ENCODE measurements at regions not wholly inside any gene's neighbourhood (a gene's known extent, or its start where the extent isn't known, plus 50 kb on each side); places are given as distances from the start of the nearest gene placed in this dataset.
"Not testable (repeated sequence)": the region's sequence is repeated elsewhere in the genome, so short reads cannot be mapped to it uniquely, and the experiment has no call there.

- CTCF ChIA-PET, result no interaction called here
- H3K36me3 Mint-ChIP-seq, result no peaks in the 10 kb centered on the region
- H3K4me1 ChIP-seq (ENCODE audit: insufficient read depth, low read length), result no peaks in the 10 kb centered on the region
- no peaks in the 10 kb centered on the region for H3K9me3 ChIP-seq (ENCODE audit: low read length)
- peaks cover 0 to 6% (median 0%) of the 10 kb centered on the region in 5 donors for H3K9me3 Mint-ChIP-seq
- no peak overlapping the region for H3K4me3 Mint-ChIP-seq
- POLR2A ChIA-PET, result no interaction called here
- no peaks in the 10 kb centered on the region for H3K4me1 Mint-ChIP-seq
- no peak for DNase-seq
- H3K4me3 ChIP-seq (ENCODE audit: low read length), result no peak overlapping the region
- peaks cover 0 to 3% of the 10 kb centered on the region in 2 donors for H3K27me3 Mint-ChIP-seq
- H3K27ac ChIP-seq (ENCODE audit: low read depth, low read length), result no peak overlapping the region
- no peaks in the 10 kb centered on the region for H3K36me3 ChIP-seq (ENCODE audit: insufficient read depth, low read length)
- no peak overlapping the region for H3K27ac Mint-ChIP-seq
- H3K27me3 ChIP-seq (ENCODE audit: insufficient read depth, low read length, poor library complexity, severe bottlenecking), result no peaks in the 10 kb centered on the region
Observed at GRCh38 chrX:112424166-112424565, 255.6 kb downstream of the LHFPL1 start.

GRCh38 chrX:112391313-112391712 lies 288.4 kb downstream of the LHFPL1 start:
- Mint-ChIP-seq H3K27ac (no peak overlapping the region), H3K4me1 (no peaks in the 10 kb centered on the region), H3K27me3 (peaks cover 0 to 1% of the 10 kb centered on the region in 2 donors), H3K4me3 (no peak overlapping the region), H3K9me3 (peaks cover 0 to 3% (median 0%) of the 10 kb centered on the region in 5 donors), H3K36me3 (no peaks in the 10 kb centered on the region)
- Histone ChIP-seq H3K27me3 (ENCODE audit: insufficient read depth, low read length, poor library complexity, severe bottlenecking) (no peaks in the 10 kb centered on the region), H3K9me3 (ENCODE audit: low read length) (no peaks in the 10 kb centered on the region), H3K36me3 (ENCODE audit: insufficient read depth, low read length) (no peaks in the 10 kb centered on the region), H3K4me1 (ENCODE audit: insufficient read depth, low read length) (no peaks in the 10 kb centered on the region), H3K4me3 (ENCODE audit: low read length) (no peak overlapping the region), H3K27ac (ENCODE audit: low read depth, low read length) (no peak overlapping the region)
- POLR2A ChIA-PET, result no interaction called here
- CTCF ChIA-PET, result no interaction called here
- DNase-seq, result no peak

- H3K9me3 Mint-ChIP-seq; H3K27ac ChIP-seq (ENCODE audit: low read depth, low read length); H3K4me1 Mint-ChIP-seq; H3K4me1 ChIP-seq (ENCODE audit: insufficient read depth, low read length); H3K4me3 Mint-ChIP-seq; H3K27ac Mint-ChIP-seq; H3K27me3 ChIP-seq (ENCODE audit: insufficient read depth, low read length, poor library complexity, severe bottlenecking); H3K27me3 Mint-ChIP-seq; H3K36me3 Mint-ChIP-seq; H3K4me3 ChIP-seq (ENCODE audit: low read length); POLR2A ChIA-PET; CTCF ChIA-PET; DNase-seq; H3K36me3 ChIP-seq (ENCODE audit: insufficient read depth, low read length); H3K9me3 ChIP-seq (ENCODE audit: low read length): not testable (repeated sequence)
Observed at GRCh38 chrX:112381649-112382298, 298.0 kb downstream of the LHFPL1 start.

- H3K27me3 Mint-ChIP-seq, result peaks cover 0 to 5% of the 10 kb centered on the region in 2 donors
- CTCF ChIA-PET, result no interaction called here
- Histone ChIP-seq H3K4me3 (ENCODE audit: low read length) (no peak overlapping the region), H3K27me3 (ENCODE audit: insufficient read depth, low read length, poor library complexity, severe bottlenecking) (no peaks in the 10 kb centered on the region), H3K4me1 (ENCODE audit: insufficient read depth, low read length) (no peaks in the 10 kb centered on the region), H3K9me3 (ENCODE audit: low read length) (no peaks in the 10 kb centered on the region), H3K36me3 (ENCODE audit: insufficient read depth, low read length) (no peaks in the 10 kb centered on the region), H3K27ac (ENCODE audit: low read depth, low read length) (no peak overlapping the region)
- H3K36me3 Mint-ChIP-seq, result no peaks in the 10 kb centered on the region
- peaks cover 0 to 5% (median 0%) of the 10 kb centered on the region in 5 donors for H3K9me3 Mint-ChIP-seq
- no peak for DNase-seq
- H3K27ac Mint-ChIP-seq, result no peak overlapping the region
- no peak overlapping the region for H3K4me3 Mint-ChIP-seq
- no peaks in the 10 kb centered on the region for H3K4me1 Mint-ChIP-seq
- POLR2A ChIA-PET, result no interaction called here
Observed at GRCh38 chrX:112380541-112381278, 298.1 kb upstream of the TRPC5 start.

- no peaks in the 10 kb centered on the region for H3K27me3 ChIP-seq (ENCODE audit: insufficient read depth, low read length, poor library complexity, severe bottlenecking)
- Mint-ChIP-seq H3K4me1 (no peaks in the 10 kb centered on the region), H3K4me3 (no peak overlapping the region), H3K27ac (no peak overlapping the region), H3K9me3 (peaks cover 0 to 3% (median 0%) of the 10 kb centered on the region in 5 donors), H3K36me3 (no peaks in the 10 kb centered on the region), H3K27me3 (peaks cover 0 to 6% of the 10 kb centered on the region in 2 donors)
- H3K36me3 ChIP-seq (ENCODE audit: insufficient read depth, low read length), result no peaks in the 10 kb centered on the region
- no peak for DNase-seq
- no peaks in the 10 kb centered on the region for H3K4me1 ChIP-seq (ENCODE audit: insufficient read depth, low read length)
- H3K27ac ChIP-seq (ENCODE audit: low read depth, low read length), result no peak overlapping the region
- H3K4me3 ChIP-seq (ENCODE audit: low read length), result no peak overlapping the region
- H3K9me3 ChIP-seq (ENCODE audit: low read length), result no peaks in the 10 kb centered on the region
- CTCF ChIA-PET, result no interaction called here
- POLR2A ChIA-PET, result no interaction called here
Observed at GRCh38 chrX:112377481-112377880, 294.9 kb upstream of the TRPC5 start.

- H3K4me3 ChIP-seq (ENCODE audit: low read length), result no peak overlapping the region
- no peaks in the 10 kb centered on the region for H3K27me3 ChIP-seq (ENCODE audit: insufficient read depth, low read length, poor library complexity, severe bottlenecking)
- no peaks in the 10 kb centered on the region for H3K4me1 Mint-ChIP-seq
- no peak overlapping the region for H3K27ac Mint-ChIP-seq
- H3K36me3 ChIP-seq (ENCODE audit: insufficient read depth, low read length), result no peaks in the 10 kb centered on the region
- no peak overlapping the region for H3K4me3 Mint-ChIP-seq
- peaks cover 0 to 2% of the 10 kb centered on the region in 2 donors for H3K27me3 Mint-ChIP-seq
- no peak overlapping the region for H3K27ac ChIP-seq (ENCODE audit: low read depth, low read length)
- no peaks in the 10 kb centered on the region for H3K9me3 Mint-ChIP-seq
- H3K9me3 ChIP-seq (ENCODE audit: low read length), result no peaks in the 10 kb centered on the region
- H3K4me1 ChIP-seq (ENCODE audit: insufficient read depth, low read length), result no peaks in the 10 kb centered on the region
- no peaks in the 10 kb centered on the region for H3K36me3 Mint-ChIP-seq
- CTCF ChIA-PET, result no interaction called here
- no peak for DNase-seq
- POLR2A ChIA-PET, result no interaction called here
Observed at GRCh38 chrX:112368371-112368770, 285.8 kb upstream of the TRPC5 start.

- no peaks in the 10 kb centered on the region for H3K4me1 ChIP-seq (ENCODE audit: insufficient read depth, low read length)
- DNase-seq, result no peak
- no peak overlapping the region for H3K4me3 ChIP-seq (ENCODE audit: low read length)
- no peaks in the 10 kb centered on the region for H3K36me3 ChIP-seq (ENCODE audit: insufficient read depth, low read length)
- no peaks in the 10 kb centered on the region for H3K9me3 ChIP-seq (ENCODE audit: low read length)
- H3K36me3 Mint-ChIP-seq, result no peaks in the 10 kb centered on the region
- H3K27me3 ChIP-seq (ENCODE audit: insufficient read depth, low read length, poor library complexity, severe bottlenecking), result no peaks in the 10 kb centered on the region
- no peaks in the 10 kb centered on the region for H3K4me1 Mint-ChIP-seq
- ChIA-PET CTCF (no interaction called here), POLR2A (no interaction called here)
- H3K27ac ChIP-seq (ENCODE audit: low read depth, low read length), result no peak overlapping the region
- H3K4me3 Mint-ChIP-seq, result no peak overlapping the region
- H3K27me3 Mint-ChIP-seq, result peaks cover 0 to 3% of the 10 kb centered on the region in 2 donors
- H3K9me3 Mint-ChIP-seq, result no peaks in the 10 kb centered on the region
- H3K27ac Mint-ChIP-seq, result no peak overlapping the region
Observed at GRCh38 chrX:112367065-112367464, 284.5 kb upstream of the TRPC5 start.

GRCh38 chrX:112359906-112360305 lies 277.3 kb upstream of the TRPC5 start:
- Histone ChIP-seq H3K27ac (ENCODE audit: low read depth, low read length) (no peak overlapping the region), H3K36me3 (ENCODE audit: insufficient read depth, low read length) (no peaks in the 10 kb centered on the region), H3K4me3 (ENCODE audit: low read length) (no peak overlapping the region), H3K4me1 (ENCODE audit: insufficient read depth, low read length) (no peaks in the 10 kb centered on the region), H3K9me3 (ENCODE audit: low read length) (no peaks in the 10 kb centered on the region), H3K27me3 (ENCODE audit: insufficient read depth, low read length, poor library complexity, severe bottlenecking) (no peaks in the 10 kb centered on the region)
- Mint-ChIP-seq H3K4me3 (no peak overlapping the region), H3K9me3 (no peaks in the 10 kb centered on the region), H3K36me3 (no peaks in the 10 kb centered on the region), H3K27me3 (peaks cover 0 to 3% of the 10 kb centered on the region in 2 donors), H3K27ac (no peak overlapping the region), H3K4me1 (no peaks in the 10 kb centered on the region)
- POLR2A ChIA-PET, result no interaction called here
- CTCF ChIA-PET, result no interaction called here
- DNase-seq, result no peak
